HCT116 (cell line): ENCODE measurements at regions not wholly inside any gene's neighbourhood (a gene's known extent, or its start where the extent isn't known, plus 50 kb on each side); places are given as distances from the start of the nearest gene placed in this dataset.
A peak's percentile ranks its signal among the peaks of the same experiment; 100 is the strongest.

Experiments
- ATAC-seq: fragments of 200-7000 bp; cut with Tn5 transposase; 2 replicates; pipeline ENCODE4 v1.9.1; 2020; ENCODE audit warnings: mild to moderate bottlenecking, moderate library complexity
- BruUV-seq: library from RNA; stranded (reverse); fragments of 400-500 nt; replicated peaks from 2 replicates; lab custom pipeline; 2021; lab: Mats Ljungman, UMichigan
- CTCF ChIA-PET: fragments of 300-600 bp; sonication (Branson Sonifier 250); formaldehyde crosslinking; loops from one replicate; lab custom pipeline; 2021; ENCODE audit warnings: antibody characterized with exemption; lab: Charles Lee
- POLR2A ChIA-PET: fragments of 300-600, 350-600 bp; sonication (Branson Sonifier 250); formaldehyde crosslinking; loops from one replicate; lab custom pipeline; 2021; ENCODE audit warnings: antibody characterized with exemption; lab: Charles Lee
- RAD21 ChIA-PET, 2 experiments: fragments of 300-600 bp; sonication (Branson Sonifier 250); formaldehyde crosslinking; loops; one replicate each; lab custom pipeline; 2023; ENCODE audit warnings: low total read pairs in 2 of 2; ENCODE audit not compliant: uncharacterized antibody in 2 of 2, unreplicated experiment in 2 of 2, low non-redundant PET in 1 of 2; lab: Charles Lee
- DNase-seq: peaks from one replicate; pipeline ENCODE4 v3.0.0-alpha.2; 2010; ENCODE audit warnings: low read depth, low spot score
- H2AFZ ChIP-seq: fragments of 200-600 bp; shearing (Covaris generic), sonication (generic); 2 replicates; pipeline ENCODE4 v1.6.1; 2017; ENCODE audit warnings: low read depth, mixed run types, mixed read lengths, antibody characterized with exemption, low read length; ENCODE audit not compliant: poor library complexity, severe bottlenecking
- H3K27ac ChIP-seq: 2 replicates; pipeline ENCODE4 v1.5.1; 2012; ENCODE audit warnings: low read depth, low read length
- H3K27me3 ChIP-seq: fragments of 200-600 bp; sonication (generic); 2 replicates; pipeline ENCODE4 v1.6.1; 2016; ENCODE audit warnings: mixed run types, low read length, mixed read lengths; ENCODE audit not compliant: insufficient read depth
- H3K36me3 ChIP-seq, 2 experiments: fragments of 200-500 bp in 1 of 2; fragments of 200-600 bp in 1 of 2; sonication (Bioruptor generic) in 1 of 2; sonication (generic) in 1 of 2; 2 replicates each; pipeline versions ENCODE4 v1.5.1 to v1.6.1; 2014 to 2016; ENCODE audit warnings: low read length in 2 of 2, inconsistent platforms in 1 of 2, mixed read lengths in 1 of 2, mixed run types in 1 of 2; ENCODE audit not compliant: insufficient read depth in 2 of 2, control insufficient read depth in 1 of 2
- H3K4me1 ChIP-seq, 2 experiments: fragments of 200-600 bp in 1 of 2; sonication (generic) in 1 of 2; 2 replicates each; pipeline versions ENCODE4 v1.5.1 to v1.6.1; 2012 to 2017; ENCODE audit warnings: low read length in 2 of 2, inconsistent platforms in 1 of 2, mild to moderate bottlenecking in 1 of 2, mixed read lengths in 1 of 2, mixed run types in 1 of 2, moderate library complexity in 1 of 2; ENCODE audit not compliant: insufficient read depth in 2 of 2, control insufficient read depth in 1 of 2
- H3K4me2 ChIP-seq: fragments of 200-600 bp; sonication (generic); 2 replicates; pipeline ENCODE4 v1.6.1; 2017; ENCODE audit warnings: mixed run types, low read length, mixed read lengths
- H3K4me3 ChIP-seq, 2 experiments: fragments of 200-600 bp in 1 of 2; sonication (generic) in 1 of 2; replicated peaks in 1 of 2; 2 replicates each; pipeline ENCODE4 v1.5.1; 2011 to 2016; ENCODE audit warnings: low read length in 2 of 2, control low read depth in 1 of 2, low read depth in 1 of 2, mild to moderate bottlenecking in 1 of 2, mixed read lengths in 1 of 2, mixed run types in 1 of 2
- H3K79me2 ChIP-seq: fragments of 200-600 bp; sonication (generic); 2 replicates; pipeline ENCODE4 v1.6.1; 2017; ENCODE audit warnings: mild to moderate bottlenecking, mixed run types, low read length, moderate library complexity, mixed read lengths; ENCODE audit not compliant: insufficient read depth
- H3K9ac ChIP-seq: fragments of 200-600 bp; sonication (generic); 2 replicates; pipeline ENCODE4 v1.6.1; 2016; ENCODE audit warnings: low read length, mixed read lengths
- H3K9me2 ChIP-seq: fragments of 200-600 bp; sonication (generic), shearing (Covaris generic); 2 replicates; pipeline ENCODE4 v1.6.1; 2017; ENCODE audit warnings: mixed run types, mild to moderate bottlenecking, moderate library complexity; ENCODE audit not compliant: insufficient read depth
- H3K9me3 ChIP-seq, 2 experiments: fragments of 200-500 bp in 1 of 2; fragments of 200-600 bp in 1 of 2; sonication (Bioruptor generic) in 1 of 2; sonication (generic) in 1 of 2; 2 replicates each; pipeline ENCODE4 v1.6.1; 2014 to 2017; ENCODE audit warnings: low read length in 2 of 2, mixed read lengths in 2 of 2, inconsistent platforms in 1 of 2, low read depth in 1 of 2, mild to moderate bottlenecking in 1 of 2, mixed run types in 1 of 2, moderate library complexity in 1 of 2; ENCODE audit not compliant: control insufficient read depth in 1 of 2, insufficient read depth in 1 of 2
- H4K20me1 ChIP-seq: fragments of 200-600 bp; sonication (generic), shearing (Covaris generic); 2 replicates; pipeline ENCODE4 v1.6.1; 2017; ENCODE audit warnings: mixed run types, mild to moderate bottlenecking, moderate library complexity; ENCODE audit not compliant: insufficient read depth
- CTCF ChIP-seq, 3 experiments: fragments of 200-600 bp in 1 of 3; sonication (generic) in 1 of 3; IDR thresholded peaks in 2 of 3; conservative IDR thresholded peaks in 1 of 3; 2 replicates each; pipeline ENCODE4 v1.5.1; 2012 to 2017; ENCODE audit warnings: low read depth in 2 of 3, low read length in 2 of 3, antibody characterized with exemption in 1 of 3, borderline replicate concordance in 1 of 3, control low read depth in 1 of 3, mild to moderate bottlenecking in 1 of 3, mixed read lengths in 1 of 3, mixed run types in 1 of 3, moderate library complexity in 1 of 3; ENCODE audit not compliant: insufficient read depth in 1 of 3
- MAX ChIP-seq: IDR thresholded peaks from 2 replicates; pipeline ENCODE4 v1.6.1; 2012
- ZFX ChIP-seq: fragments of 450-650 bp; IDR thresholded peaks from 2 replicates; pipeline ENCODE4 v1.6.1; 2017
- intact Hi-C: fragments of 100-400 bp; cut with micrococcal nuclease; formaldehyde crosslinking; loops from 2 replicates; pipeline ENCODE4 v1.10.0; 2022

GRCh38 chr3:137300703-137301102 lies 342.9 kb downstream of the IL20RB start:
- ChIA-PET CTCF (no interaction called here), RAD21 (no interaction called here), POLR2A (no interaction called here)
- Histone ChIP-seq H3K79me2 (no peaks in the 10 kb centered on the region), H3K4me2 (no peak overlapping the region), H4K20me1 (no peaks in the 10 kb centered on the region; the same call in 1 of the 2 replicates), H3K27ac (no peak overlapping the region), H3K27me3 (peaks cover 4% of the 10 kb centered on the region), H3K4me3 (no peak overlapping the region), H3K4me1 (no peaks in the 10 kb centered on the region), H3K9me3 (no peaks in the 10 kb centered on the region), H2AFZ (no peak overlapping the region), H3K36me3 (no peaks in the 10 kb centered on the region), H3K9ac (no peak overlapping the region), H3K9me2 (no peaks in the 10 kb centered on the region)
- no peak for ATAC-seq
- no TSS peak for BruUV-seq
- intact Hi-C loops, result no loop called here
- no peak for DNase-seq
- TF ChIP-seq ZFX, result no peak
- TF ChIP-seq, all 23 proteins: peak for 0

- H3K79me2 ChIP-seq, result no peaks in the 10 kb centered on the region
- no peak overlapping the region for H3K9ac ChIP-seq
- H3K36me3 ChIP-seq, result no peaks in the 10 kb centered on the region
- H3K4me2 ChIP-seq, result no peak overlapping the region
- H3K4me1 ChIP-seq, result no peaks in the 10 kb centered on the region
- H3K27me3 ChIP-seq, result no peaks in the 10 kb centered on the region
- H2AFZ ChIP-seq, result no peak overlapping the region
- no peaks in the 10 kb centered on the region for H3K9me3 ChIP-seq
- intact Hi-C loops, result no loop called here
- H3K4me3 ChIP-seq, result no peak overlapping the region
- H3K27ac ChIP-seq, result no peak overlapping the region
- POLR2A ChIA-PET, result no interaction called here
- DNase-seq (no peak), ATAC-seq (no peak)
- no peaks in the 10 kb centered on the region for H3K9me2 ChIP-seq
- CTCF ChIA-PET, result no interaction called here
- RAD21 ChIA-PET, result no interaction called here
- TF ChIP-seq MAX, result no peak
- TF ChIP-seq CTCF (IDR thresholded peaks at IDR 0.05 in 2 of 3, conservative IDR thresholded peaks at IDR 0.05 in 1 of 3; ENCODE audit: borderline replicate concordance in 1 of 3, insufficient read depth in 1 of 3, low read depth in 2 of 3, low read length in 2 of 3), result peak in 1 of 3 experiments; percentile 31; a peak in 3 of 6 replicates
- no TSS peak for BruUV-seq
- no peaks in the 10 kb centered on the region; the same call in 1 of the 2 replicates for H4K20me1 ChIP-seq
Measured at GRCh38 chr3:137304313-137305056, 346.7 kb downstream of the IL20RB start.
